ENCODE measurements at regions not wholly inside any gene's neighbourhood (a gene's known extent, or its start where the extent isn't known, plus 50 kb on each side); places are given as distances from the start of the nearest gene placed in this dataset.
"Not testable (repeated sequence)": the region's sequence is repeated elsewhere in the genome, so short reads cannot be mapped to it uniquely, and the experiment has no call there.

DNA sequence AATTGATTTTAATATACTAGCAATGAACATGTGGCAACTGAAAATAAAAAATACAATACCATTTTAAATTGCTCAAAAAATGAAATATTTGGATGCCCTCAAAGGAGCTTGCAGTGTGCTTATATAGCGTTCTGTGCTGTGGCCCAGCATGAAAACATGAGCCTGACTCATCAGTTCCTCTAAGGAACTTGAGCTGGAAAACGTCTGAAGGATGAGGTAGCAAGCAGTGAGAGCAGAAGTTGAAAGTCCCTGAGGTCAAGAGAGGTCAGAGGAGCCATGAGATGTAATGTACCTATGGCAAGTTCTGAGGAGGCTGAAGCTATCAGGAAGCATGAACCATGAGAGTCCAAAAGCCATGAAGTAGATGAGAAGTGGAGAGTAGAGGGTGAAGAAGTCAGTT is 59.7 kb downstream of the HMGB3 start:
- Histone ChIP-seq H3K27ac (ENCODE audit: low read depth, low read length, poor library complexity, severe bottlenecking) (no peak overlapping the region), H3K4me1 (ENCODE audit: insufficient read depth, low read length, poor library complexity, severe bottlenecking) (no peaks in the 10 kb centered on the region), H3K4me3 (ENCODE audit: low read depth, low read length, poor library complexity, severe bottlenecking) (no peak overlapping the region), H3K36me3 (ENCODE audit: insufficient read depth, low read length, poor library complexity, severe bottlenecking) (no peaks in the 10 kb centered on the region), H3K27me3 (replicated peaks; ENCODE audit: insufficient read depth, low read depth, low read length, poor library complexity) (no peaks in the 10 kb centered on the region), H3K9me3 (ENCODE audit: low read depth, low read length, poor library complexity, severe bottlenecking) (no peaks in the 10 kb centered on the region)
- ChIA-PET CTCF (no interaction called here), POLR2A (ENCODE audit: low non-redundant PET) (no interaction called here)
- no TSS peak for BruUV-seq (replicated peaks)
- TF ChIP-seq, protein P1, sequence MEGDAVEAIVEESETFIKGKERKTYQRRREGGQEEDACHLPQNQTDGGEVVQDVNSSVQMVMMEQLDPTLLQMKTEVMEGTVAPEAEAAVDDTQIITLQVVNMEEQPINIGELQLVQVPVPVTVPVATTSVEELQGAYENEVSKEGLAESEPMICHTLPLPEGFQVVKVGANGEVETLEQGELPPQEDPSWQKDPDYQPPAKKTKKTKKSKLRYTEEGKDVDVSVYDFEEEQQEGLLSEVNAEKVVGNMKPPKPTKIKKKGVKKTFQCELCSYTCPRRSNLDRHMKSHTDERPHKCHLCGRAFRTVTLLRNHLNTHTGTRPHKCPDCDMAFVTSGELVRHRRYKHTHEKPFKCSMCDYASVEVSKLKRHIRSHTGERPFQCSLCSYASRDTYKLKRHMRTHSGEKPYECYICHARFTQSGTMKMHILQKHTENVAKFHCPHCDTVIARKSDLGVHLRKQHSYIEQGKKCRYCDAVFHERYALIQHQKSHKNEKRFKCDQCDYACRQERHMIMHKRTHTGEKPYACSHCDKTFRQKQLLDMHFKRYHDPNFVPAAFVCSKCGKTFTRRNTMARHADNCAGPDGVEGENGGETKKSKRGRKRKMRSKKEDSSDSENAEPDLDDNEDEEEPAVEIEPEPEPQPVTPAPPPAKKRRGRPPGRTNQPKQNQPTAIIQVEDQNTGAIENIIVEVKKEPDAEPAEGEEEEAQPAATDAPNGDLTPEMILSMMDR (conservative IDR thresholded peaks at IDR 0.05; ENCODE audit: low read depth, low read length): no peak
- TF ChIP-seq EZH2 (IDR thresholded peaks at IDR 0.05; ENCODE audit: borderline replicate concordance, low read depth, low read length, poor library complexity, severe bottlenecking): no peak
- DNase-seq (ENCODE audit: low spot score): no peak
- intact Hi-C loops (cut with micrococcal nuclease; ENCODE audit: unreplicated experiment): no loop called here

DNA sequence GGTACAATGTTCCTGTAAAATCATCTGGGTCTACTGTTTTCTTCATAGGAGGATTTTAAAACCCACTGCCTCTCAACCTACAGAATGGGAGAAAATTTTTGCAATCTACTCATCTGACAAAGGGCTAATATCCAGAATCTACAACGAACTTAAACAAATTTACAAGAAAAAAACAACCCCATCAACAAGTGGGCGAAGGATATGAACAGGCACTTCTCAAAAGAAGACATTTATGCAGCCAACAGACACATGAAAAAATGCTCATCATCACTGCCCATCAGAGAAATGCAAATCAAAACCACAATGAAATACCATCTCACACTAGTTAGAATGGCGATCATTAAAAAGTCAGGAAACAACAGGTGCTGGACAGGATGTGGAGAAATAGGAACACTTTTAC is 83.2 kb downstream of the HMGB3 start:
- CTCF ChIA-PET; BruUV-seq (replicated peaks); H3K36me3 ChIP-seq (ENCODE audit: insufficient read depth, low read length, poor library complexity, severe bottlenecking); intact Hi-C loops (cut with micrococcal nuclease; ENCODE audit: unreplicated experiment); H3K4me1 ChIP-seq (ENCODE audit: insufficient read depth, low read length, poor library complexity, severe bottlenecking); H3K27ac ChIP-seq (ENCODE audit: low read depth, low read length, poor library complexity, severe bottlenecking); POLR2A ChIA-PET (ENCODE audit: low non-redundant PET); H3K4me3 ChIP-seq (ENCODE audit: low read depth, low read length, poor library complexity, severe bottlenecking); H3K9me3 ChIP-seq (ENCODE audit: low read depth, low read length, poor library complexity, severe bottlenecking); H3K27me3 ChIP-seq (replicated peaks; ENCODE audit: insufficient read depth, low read depth, low read length, poor library complexity); DNase-seq (ENCODE audit: low spot score): not testable (repeated sequence)

DNA sequence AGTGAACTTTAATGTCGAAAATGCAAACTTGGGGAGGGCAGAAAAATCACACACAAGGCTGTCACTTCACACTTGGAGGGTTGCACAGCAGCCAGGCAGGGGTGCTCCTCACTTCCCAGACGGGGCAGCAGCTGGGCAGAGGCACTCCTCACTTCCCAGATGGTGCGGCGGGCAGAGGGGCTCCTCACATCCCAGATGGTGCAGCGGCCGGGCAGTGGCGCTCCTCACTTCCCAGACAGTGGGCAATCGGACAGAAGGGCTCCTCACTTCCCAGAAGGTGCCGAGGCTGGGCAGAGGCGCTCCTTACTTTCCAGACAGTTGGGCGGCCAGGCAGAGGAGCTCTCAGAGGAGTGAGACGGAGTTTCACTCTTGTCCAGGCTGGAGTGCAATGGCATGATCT is 90.6 kb downstream of the HMGB3 start:
- Histone ChIP-seq H3K36me3 (ENCODE audit: insufficient read depth, low read length, poor library complexity, severe bottlenecking) (no peaks in the 10 kb centered on the region), H3K27me3 (replicated peaks; ENCODE audit: insufficient read depth, low read depth, low read length, poor library complexity) (no peaks in the 10 kb centered on the region), H3K4me3 (ENCODE audit: low read depth, low read length, poor library complexity, severe bottlenecking) (no peak overlapping the region), H3K27ac (ENCODE audit: low read depth, low read length, poor library complexity, severe bottlenecking) (no peak overlapping the region), H3K9me3 (ENCODE audit: low read depth, low read length, poor library complexity, severe bottlenecking) (no peaks in the 10 kb centered on the region), H3K4me1 (ENCODE audit: insufficient read depth, low read length, poor library complexity, severe bottlenecking) (no peaks in the 10 kb centered on the region)
- intact Hi-C loops (cut with micrococcal nuclease; ENCODE audit: unreplicated experiment): no loop called here
- ChIA-PET POLR2A (ENCODE audit: low non-redundant PET) (no interaction called here), CTCF (no interaction called here)
- no TSS peak for BruUV-seq (replicated peaks)
- no peak for DNase-seq (ENCODE audit: low spot score)
- no peak for TF ChIP-seq EZH2 (IDR thresholded peaks at IDR 0.05; ENCODE audit: borderline replicate concordance, low read depth, low read length, poor library complexity, severe bottlenecking)
- TF ChIP-seq, protein P1 (conservative IDR thresholded peaks at IDR 0.05; ENCODE audit: low read depth, low read length): no peak

DNA sequence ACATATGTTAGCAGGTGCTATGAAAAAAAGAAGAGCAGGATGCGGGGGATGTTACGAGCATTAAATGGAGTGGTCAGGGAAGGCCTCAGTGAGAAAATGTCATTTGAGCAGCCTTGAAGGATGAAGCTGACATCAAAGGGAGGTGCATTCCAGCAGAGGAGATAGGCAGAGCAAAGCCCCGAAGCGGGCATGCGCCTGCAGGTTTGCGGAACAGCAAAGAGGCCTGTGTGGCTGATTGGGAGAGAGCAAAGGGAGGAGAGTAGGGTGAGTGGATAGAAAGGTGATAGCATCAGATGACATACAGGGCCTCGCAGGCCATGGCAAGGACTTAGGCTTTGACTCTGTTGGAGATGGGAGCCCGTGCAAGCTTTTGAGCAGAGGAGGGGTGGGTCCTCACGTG is 95.4 kb upstream of the GPR50 start:
- no peaks in the 10 kb centered on the region for H3K36me3 ChIP-seq (ENCODE audit: insufficient read depth, low read length, poor library complexity, severe bottlenecking)
- no peak overlapping the region for H3K27ac ChIP-seq (ENCODE audit: low read depth, low read length, poor library complexity, severe bottlenecking)
- intact Hi-C loops (cut with micrococcal nuclease; ENCODE audit: unreplicated experiment): no loop called here
- no peak for DNase-seq (ENCODE audit: low spot score)
- H3K9me3 ChIP-seq (ENCODE audit: low read depth, low read length, poor library complexity, severe bottlenecking): no peaks in the 10 kb centered on the region
- no TSS peak for BruUV-seq (replicated peaks)
- H3K4me3 ChIP-seq (ENCODE audit: low read depth, low read length, poor library complexity, severe bottlenecking): no peak overlapping the region
- no peak for TF ChIP-seq EZH2 (IDR thresholded peaks at IDR 0.05; ENCODE audit: borderline replicate concordance, low read depth, low read length, poor library complexity, severe bottlenecking)
- TF ChIP-seq, protein P1 (conservative IDR thresholded peaks at IDR 0.05; ENCODE audit: low read depth, low read length): no peak
- CTCF ChIA-PET: interaction anchor here (3.1 kb wide), 1 partner anchor 309 kb away, joined by 39 read pairs; no protein-coding TSS in a partner anchor
- POLR2A ChIA-PET (ENCODE audit: low non-redundant PET): no interaction called here
- H3K27me3 ChIP-seq (replicated peaks; ENCODE audit: insufficient read depth, low read depth, low read length, poor library complexity): no peaks in the 10 kb centered on the region
- no peaks in the 10 kb centered on the region for H3K4me1 ChIP-seq (ENCODE audit: insufficient read depth, low read length, poor library complexity, severe bottlenecking)

Data from A673 (cell line).